Smooth muscle cell (in vitro differentiated cells): ENCODE measurements at regions not wholly inside any gene's neighbourhood (a gene's known extent, or its start where the extent isn't known, plus 50 kb on each side); places are given as distances from the start of the nearest gene placed in this dataset.

Experiments used
- DNase-seq: peaks from one replicate; lab custom pipeline; 2025; ENCODE audit not compliant: unreplicated experiment; lab: John Stamatoyannopoulos, UW
- H2AFZ ChIP-seq: fragments of 200-600 bp; sonication (generic); 2 replicates; pipeline ENCODE4 v1.6.0; 2016; ENCODE audit warnings: antibody characterized with exemption, low read depth, mild to moderate bottlenecking
- H3F3A ChIP-seq: fragments of 200-600 bp; sonication (generic); 2 replicates; pipeline ENCODE4 v1.6.0; 2017; ENCODE audit warnings: antibody characterized with exemption, low read depth
- H3K27ac ChIP-seq: fragments of 200-600 bp; sonication (generic); 2 replicates; pipeline ENCODE4 v1.5.1; 2016; ENCODE audit warnings: low read depth, mild to moderate bottlenecking
- H3K27me3 ChIP-seq: fragments of 200-600 bp; sonication (generic); 2 replicates; pipeline ENCODE4 v1.6.1; 2016; ENCODE audit warnings: low read depth, mild to moderate bottlenecking
- H3K36me3 ChIP-seq: fragments of 200-600 bp; sonication (generic); 2 replicates; pipeline ENCODE4 v1.5.1; 2016; ENCODE audit warnings: low read depth
- H3K4me1 ChIP-seq: fragments of 200-600 bp; sonication (generic); 2 replicates; pipeline ENCODE4 v1.5.1; 2016; ENCODE audit warnings: low read depth
- H3K4me2 ChIP-seq: fragments of 200-600 bp; sonication (generic); 2 replicates; pipeline ENCODE4 v1.6.0; 2016; ENCODE audit warnings: mild to moderate bottlenecking
- H3K4me3 ChIP-seq: fragments of 200-600 bp; sonication (generic); 2 replicates; pipeline ENCODE4 v1.5.1; 2016; ENCODE audit warnings: mild to moderate bottlenecking
- H3K79me2 ChIP-seq: fragments of 200-600 bp; sonication (generic); 2 replicates; pipeline ENCODE4 v1.6.0; 2016; ENCODE audit warnings: low read depth, mild to moderate bottlenecking
- H3K9ac ChIP-seq: fragments of 200-600 bp; sonication (generic); 2 replicates; pipeline ENCODE4 v1.6.0; 2016; ENCODE audit warnings: low read depth
- H3K9me3 ChIP-seq: fragments of 200-600 bp; sonication (generic); replicated peaks from 2 replicates; pipeline ENCODE4 v1.5.1; 2016; ENCODE audit warnings: low read depth
- H4K20me1 ChIP-seq: fragments of 200-600 bp; sonication (generic); 2 replicates; pipeline ENCODE4 v1.6.0; 2016; ENCODE audit warnings: low read depth
- WGBS: methylation state at CpG from one replicate; pipeline ENCODE4 v1.1.7; 2016; ENCODE audit warnings: low lambda C conversion rate; 5-methylcytosine and 5-hydroxymethylcytosine counted together
- TF ChIP-seq, protein P1 (sequence below): fragments of 200-600 bp; sonication (generic); IDR thresholded peaks from 2 replicates; pipeline ENCODE4 v1.5.1; 2017; ENCODE audit warnings: borderline replicate concordance, mild to moderate bottlenecking, antibody characterized with exemption; ENCODE audit not compliant: insufficient read depth, poor library complexity, severe bottlenecking

DNA sequence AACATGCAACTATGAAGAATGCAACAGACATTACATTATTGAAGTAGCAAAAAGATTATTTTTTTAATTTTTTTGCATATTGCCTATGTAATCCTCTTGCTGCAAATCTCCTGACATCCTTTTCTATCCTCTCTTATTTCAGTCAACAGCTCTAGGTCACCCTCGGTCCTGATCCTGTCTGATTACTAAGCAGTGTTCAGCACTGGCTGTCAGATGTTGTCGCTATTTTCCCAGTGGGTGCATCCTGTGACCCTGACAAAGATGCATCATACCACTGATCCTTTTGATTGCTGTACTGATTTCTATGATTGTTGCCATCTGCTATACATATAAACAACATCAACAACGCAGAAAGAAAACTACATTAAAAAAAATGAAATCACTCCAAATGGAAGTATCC is 443.7 kb upstream of the PRR20A start:
- Histone ChIP-seq H3K4me2 (no peak overlapping the region), H3K9me3 (no peaks in the 10 kb centered on the region), H3K4me3 (no peak overlapping the region), H3K4me1 (no peaks in the 10 kb centered on the region), H3K36me3 (no peaks in the 10 kb centered on the region), H3K27ac (no peak overlapping the region), H2AFZ (no peak overlapping the region), H3F3A (no peaks in the 10 kb centered on the region), H3K9ac (no peak overlapping the region), H3K79me2 (no peaks in the 10 kb centered on the region), H4K20me1 (no peaks in the 10 kb centered on the region), H3K27me3 (no peaks in the 10 kb centered on the region)
- TF ChIP-seq, protein P1, sequence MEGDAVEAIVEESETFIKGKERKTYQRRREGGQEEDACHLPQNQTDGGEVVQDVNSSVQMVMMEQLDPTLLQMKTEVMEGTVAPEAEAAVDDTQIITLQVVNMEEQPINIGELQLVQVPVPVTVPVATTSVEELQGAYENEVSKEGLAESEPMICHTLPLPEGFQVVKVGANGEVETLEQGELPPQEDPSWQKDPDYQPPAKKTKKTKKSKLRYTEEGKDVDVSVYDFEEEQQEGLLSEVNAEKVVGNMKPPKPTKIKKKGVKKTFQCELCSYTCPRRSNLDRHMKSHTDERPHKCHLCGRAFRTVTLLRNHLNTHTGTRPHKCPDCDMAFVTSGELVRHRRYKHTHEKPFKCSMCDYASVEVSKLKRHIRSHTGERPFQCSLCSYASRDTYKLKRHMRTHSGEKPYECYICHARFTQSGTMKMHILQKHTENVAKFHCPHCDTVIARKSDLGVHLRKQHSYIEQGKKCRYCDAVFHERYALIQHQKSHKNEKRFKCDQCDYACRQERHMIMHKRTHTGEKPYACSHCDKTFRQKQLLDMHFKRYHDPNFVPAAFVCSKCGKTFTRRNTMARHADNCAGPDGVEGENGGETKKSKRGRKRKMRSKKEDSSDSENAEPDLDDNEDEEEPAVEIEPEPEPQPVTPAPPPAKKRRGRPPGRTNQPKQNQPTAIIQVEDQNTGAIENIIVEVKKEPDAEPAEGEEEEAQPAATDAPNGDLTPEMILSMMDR: no peak
- DNase-seq: no peak
- 88% methylated on average over 3 of the region's 3 CpGs for WGBS

DNA sequence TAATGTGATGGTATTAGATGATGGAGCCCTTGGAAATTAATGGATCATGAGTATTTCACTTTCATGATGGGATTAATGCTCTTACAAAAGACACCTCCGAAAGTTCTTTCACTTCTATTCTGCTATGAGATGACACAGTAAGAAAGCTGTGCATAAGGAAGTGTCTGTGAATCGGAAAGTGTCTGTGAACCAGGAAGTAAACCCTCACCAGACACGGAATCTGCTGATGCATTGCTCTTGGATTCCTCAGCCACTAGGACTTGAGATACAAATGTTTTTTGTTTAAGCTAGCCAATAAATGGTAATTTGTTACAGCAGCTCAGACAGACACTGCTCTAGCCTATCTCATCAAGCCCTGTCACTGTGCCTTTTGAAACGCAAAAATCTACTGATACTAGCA is 440.4 kb upstream of the PRR20A start:
- H3F3A ChIP-seq: no peaks in the 10 kb centered on the region
- no peak overlapping the region for H3K4me2 ChIP-seq
- peak overlapping the region; percentile 41 for H2AFZ ChIP-seq
- TF ChIP-seq, protein P1: no peak
- 76% methylated on average over 4 of the region's 4 CpGs for WGBS
- no peaks in the 10 kb centered on the region for H3K27me3 ChIP-seq
- no peak overlapping the region for H3K27ac ChIP-seq
- H3K4me3 ChIP-seq: no peak overlapping the region
- H3K9me3 ChIP-seq: no peaks in the 10 kb centered on the region
- no peaks in the 10 kb centered on the region for H4K20me1 ChIP-seq
- H3K36me3 ChIP-seq: no peaks in the 10 kb centered on the region
- DNase-seq: no peak
- no peaks in the 10 kb centered on the region for H3K79me2 ChIP-seq
- H3K9ac ChIP-seq: no peak overlapping the region
- H3K4me1 ChIP-seq: no peaks in the 10 kb centered on the region

DNA sequence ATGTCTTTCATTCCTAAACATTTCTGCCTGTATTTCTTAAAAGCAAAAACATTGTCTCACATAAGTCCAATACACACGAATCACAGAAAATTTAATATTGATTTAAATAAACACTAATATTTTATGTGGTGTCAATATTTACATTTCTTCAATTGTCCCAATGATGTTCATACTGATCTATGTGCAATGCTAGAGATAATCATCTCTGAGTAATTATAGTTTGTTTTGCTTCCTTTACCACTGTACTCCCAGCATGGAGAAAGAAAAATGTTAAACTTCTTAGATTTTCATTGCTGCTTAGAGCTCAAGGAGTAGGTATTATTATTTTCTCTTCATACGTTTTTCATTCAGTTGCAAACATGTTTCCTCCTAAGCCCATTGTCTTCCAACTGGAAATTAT is 434.2 kb upstream of the PRR20A start:
- Histone ChIP-seq H3K4me1 (no peaks in the 10 kb centered on the region), H3F3A (no peaks in the 10 kb centered on the region), H2AFZ (no peak overlapping the region), H3K36me3 (no peaks in the 10 kb centered on the region), H3K27ac (no peak overlapping the region), H3K79me2 (no peaks in the 10 kb centered on the region), H3K9me3 (no peaks in the 10 kb centered on the region), H3K4me3 (no peak overlapping the region), H4K20me1 (no peaks in the 10 kb centered on the region), H3K27me3 (no peaks in the 10 kb centered on the region), H3K4me2 (no peak overlapping the region), H3K9ac (no peak overlapping the region)
- TF ChIP-seq, protein P1: no peak
- 57% methylated on average over 2 of the region's 2 CpGs for WGBS
- no peak for DNase-seq

DNA sequence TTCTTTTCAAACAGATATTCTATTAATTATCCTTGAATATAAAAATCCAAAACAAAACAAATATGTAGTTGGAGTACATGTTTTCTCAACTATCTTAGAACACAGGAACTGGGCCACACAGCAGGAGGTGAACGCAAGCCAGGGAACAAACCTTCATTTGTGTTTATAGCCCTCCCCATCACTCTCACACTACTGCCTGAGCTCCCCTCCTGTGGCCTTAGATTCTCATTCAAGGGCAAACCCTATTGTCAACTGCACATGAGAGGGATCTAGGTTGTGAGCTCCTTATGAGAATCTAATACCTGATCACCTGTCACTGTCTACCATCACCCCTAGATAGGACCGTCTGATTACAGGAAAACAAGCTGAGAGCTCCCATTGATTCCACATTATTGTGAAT is 427.1 kb upstream of the PRR20A start:
- Histone ChIP-seq H3K4me2 (no peak overlapping the region), H3K36me3 (no peaks in the 10 kb centered on the region), H3K9me3 (no peaks in the 10 kb centered on the region), H3K4me1 (no peaks in the 10 kb centered on the region), H2AFZ (no peak overlapping the region), H3K79me2 (no peaks in the 10 kb centered on the region), H3K27me3 (no peaks in the 10 kb centered on the region), H3F3A (no peaks in the 10 kb centered on the region), H4K20me1 (no peaks in the 10 kb centered on the region), H3K9ac (no peak overlapping the region), H3K4me3 (no peak overlapping the region), H3K27ac (no peak overlapping the region)
- 92% methylated on average over 2 of the region's 2 CpGs for WGBS
- TF ChIP-seq, protein P1: no peak
- no peak for DNase-seq
